Upper lobe of left lung (tissue), 4 donors: ENCODE measurements at regions not wholly inside any gene's neighbourhood (a gene's known extent, or its start where the extent isn't known, plus 50 kb on each side); places are given as distances from the start of the nearest gene placed in this dataset.

Experiments
- EP300 ChIP-seq, 4 donors: sonication (generic); formaldehyde crosslinking; IDR thresholded peaks; one replicate each; pipeline ENCODE4 v1.5.1; 2017; ENCODE audit warnings: antibody characterized with exemption in 4 of 4, control low read depth in 2 of 4
- POLR2A ChIP-seq, 4 donors: fragments of 450-650 bp; IDR thresholded peaks; one replicate each; pipeline ENCODE4 v1.5.1; 2016 to 2017; ENCODE audit warnings: antibody characterized with exemption in 4 of 4, mild to moderate bottlenecking in 2 of 4
- POLR2AphosphoS5 ChIP-seq, 2 donors: sonication (generic); formaldehyde crosslinking; IDR thresholded peaks; one replicate each; pipeline ENCODE4 v1.5.1; 2017; ENCODE audit warnings: antibody characterized with exemption in 2 of 2
- TF ChIP-seq, protein P1 (sequence below), 6 experiments: fragments of 450-650 bp in 4 of 6; fragments of 200-600 bp in 2 of 6; sonication (generic) in 2 of 6; IDR thresholded peaks; one replicate each; pipeline ENCODE4 v1.5.1; 2016 to 2019; ENCODE audit warnings: antibody characterized with exemption in 6 of 6

DNA sequence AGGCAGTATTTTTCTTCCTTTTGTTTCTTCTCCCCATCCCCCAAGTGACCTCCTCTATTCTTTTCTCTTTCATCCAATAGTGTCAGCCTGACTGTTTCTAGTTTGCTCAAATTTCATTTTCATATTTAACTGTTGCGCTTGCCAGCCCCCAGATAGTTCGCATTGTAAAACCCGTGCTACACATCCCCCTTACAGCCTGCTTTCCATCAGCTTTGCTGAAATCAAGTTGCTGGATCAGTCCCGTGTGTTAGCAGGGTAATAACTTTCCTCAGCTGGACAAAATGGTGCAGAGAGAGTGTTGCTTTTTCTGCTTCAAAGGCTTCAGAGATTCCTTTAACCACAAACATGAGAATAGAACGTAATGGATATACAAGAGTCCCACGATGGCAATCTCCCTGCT is 180.6 kb upstream of the NPVF start:
- TF ChIP-seq, protein P1, sequence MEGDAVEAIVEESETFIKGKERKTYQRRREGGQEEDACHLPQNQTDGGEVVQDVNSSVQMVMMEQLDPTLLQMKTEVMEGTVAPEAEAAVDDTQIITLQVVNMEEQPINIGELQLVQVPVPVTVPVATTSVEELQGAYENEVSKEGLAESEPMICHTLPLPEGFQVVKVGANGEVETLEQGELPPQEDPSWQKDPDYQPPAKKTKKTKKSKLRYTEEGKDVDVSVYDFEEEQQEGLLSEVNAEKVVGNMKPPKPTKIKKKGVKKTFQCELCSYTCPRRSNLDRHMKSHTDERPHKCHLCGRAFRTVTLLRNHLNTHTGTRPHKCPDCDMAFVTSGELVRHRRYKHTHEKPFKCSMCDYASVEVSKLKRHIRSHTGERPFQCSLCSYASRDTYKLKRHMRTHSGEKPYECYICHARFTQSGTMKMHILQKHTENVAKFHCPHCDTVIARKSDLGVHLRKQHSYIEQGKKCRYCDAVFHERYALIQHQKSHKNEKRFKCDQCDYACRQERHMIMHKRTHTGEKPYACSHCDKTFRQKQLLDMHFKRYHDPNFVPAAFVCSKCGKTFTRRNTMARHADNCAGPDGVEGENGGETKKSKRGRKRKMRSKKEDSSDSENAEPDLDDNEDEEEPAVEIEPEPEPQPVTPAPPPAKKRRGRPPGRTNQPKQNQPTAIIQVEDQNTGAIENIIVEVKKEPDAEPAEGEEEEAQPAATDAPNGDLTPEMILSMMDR (IDR thresholded peaks at IDR 0.05) = no peak
- TF ChIP-seq POLR2AphosphoS5 (IDR thresholded peaks at IDR 0.05) (no peak), EP300 (IDR thresholded peaks at IDR 0.05) (no peak), POLR2A (IDR thresholded peaks at IDR 0.05) (no peak)
